Renal pelvis (tissue), 1 donor: ENCODE measurements at regions not wholly inside any gene's neighbourhood (a gene's known extent, or its start where the extent isn't known, plus 50 kb on each side); places are given as distances from the start of the nearest gene placed in this dataset.

Experiments
- DNase-seq: peaks from one replicate; pipeline ENCODE4 v3.0.0-alpha.2; 2013

- DNase-seq: no peak
Measured at GRCh38 chr1:4087530-4088420, 187.7 kb upstream of the C1orf174 start.

GRCh38 chr1:4088676-4089075 lies 188.6 kb upstream of the C1orf174 start:
- no peak for DNase-seq

GRCh38 chr1:4089421-4090175 lies 189.5 kb upstream of the C1orf174 start:
- DNase-seq: no peak

- DNase-seq: no peak
Measured at GRCh38 chr1:4090556-4090955, 190.5 kb upstream of the C1orf174 start.

GRCh38 chr1:4090976-4091660 lies 191.0 kb upstream of the C1orf174 start:
- no peak for DNase-seq

GRCh38 chr1:4091996-4092395 lies 191.9 kb upstream of the C1orf174 start:
- DNase-seq: no peak

GRCh38 chr1:4093856-4094565 lies 193.9 kb upstream of the C1orf174 start:
- no peak for DNase-seq

GRCh38 chr1:4095433-4095971 lies 195.4 kb upstream of the C1orf174 start:
- DNase-seq: no peak

GRCh38 chr1:4101459-4102161 lies 201.5 kb upstream of the C1orf174 start:
- DNase-seq: no peak

- no peak for DNase-seq
Measured at GRCh38 chr1:4105300-4105880, 205.3 kb upstream of the C1orf174 start.

- no peak for DNase-seq
Measured at GRCh38 chr1:4106731-4107130, 206.7 kb upstream of the C1orf174 start.

- DNase-seq: no peak
Measured at GRCh38 chr1:4107291-4107690, 207.2 kb upstream of the C1orf174 start.

GRCh38 chr1:4108331-4108730 lies 208.3 kb upstream of the C1orf174 start:
- no peak for DNase-seq

- no peak for DNase-seq
Measured at GRCh38 chr1:4108758-4109627, 208.9 kb upstream of the C1orf174 start.

GRCh38 chr1:4109628-4109940 lies 209.5 kb upstream of the C1orf174 start:
- no peak for DNase-seq

- no peak for DNase-seq
Measured at GRCh38 chr1:4110888-4111287, 210.8 kb upstream of the C1orf174 start.

- no peak for DNase-seq
Measured at GRCh38 chr1:4113897-4114296, 213.8 kb upstream of the C1orf174 start.

GRCh38 chr1:4115191-4115900 lies 215.3 kb upstream of the C1orf174 start:
- no peak for DNase-seq

- no peak for DNase-seq
Measured at GRCh38 chr1:4117196-4117595, 217.1 kb upstream of the C1orf174 start.
